ENCODE measurements at regions not wholly inside any gene's neighbourhood (a gene's known extent, or its start where the extent isn't known, plus 50 kb on each side); places are given as distances from the start of the nearest gene placed in this dataset.

GRCh38 chr1:219304227-219305226 lies 130.8 kb downstream of the LYPLAL1 start:
- no peak for DNase-seq

GRCh38 chr1:219302697-219303096 lies 129.0 kb downstream of the LYPLAL1 start:
- DNase-seq = no peak

GRCh38 chr1:219299420-219299819 lies 125.7 kb downstream of the LYPLAL1 start:
- no peak for DNase-seq

- DNase-seq = no peak
Measured at GRCh38 chr1:219298571-219299148, 125.0 kb downstream of the LYPLAL1 start.

GRCh38 chr1:219296430-219297355 lies 123.0 kb downstream of the LYPLAL1 start:
- DNase-seq = no peak

- no peak for DNase-seq
Measured at GRCh38 chr1:219294251-219294650, 120.6 kb downstream of the LYPLAL1 start.

- DNase-seq = no peak
Measured at GRCh38 chr1:219293410-219293809, 119.7 kb downstream of the LYPLAL1 start.

GRCh38 chr1:219292999-219293398 lies 119.3 kb downstream of the LYPLAL1 start:
- no peak for DNase-seq

GRCh38 chr1:219292341-219292740 lies 118.7 kb downstream of the LYPLAL1 start:
- no peak for DNase-seq

GRCh38 chr1:219289171-219289570 lies 115.5 kb downstream of the LYPLAL1 start:
- DNase-seq = no peak

- DNase-seq = no peak
Measured at GRCh38 chr1:219283541-219283940, 109.9 kb downstream of the LYPLAL1 start.

- no peak for DNase-seq
Measured at GRCh38 chr1:219281831-219282230, 108.2 kb downstream of the LYPLAL1 start.

- no peak for DNase-seq
Measured at GRCh38 chr1:219279017-219279770, 105.5 kb downstream of the LYPLAL1 start.

- DNase-seq = no peak
Measured at GRCh38 chr1:219278288-219278687, 104.6 kb downstream of the LYPLAL1 start.

- DNase-seq = no peak
Measured at GRCh38 chr1:219277304-219278105, 103.8 kb downstream of the LYPLAL1 start.

GRCh38 chr1:219276049-219276738 lies 102.5 kb downstream of the LYPLAL1 start:
- no peak for DNase-seq

GRCh38 chr1:219273088-219273686 lies 99.5 kb downstream of the LYPLAL1 start:
- no peak for DNase-seq

GRCh38 chr1:219271818-219272535 lies 98.3 kb downstream of the LYPLAL1 start:
- DNase-seq = no peak

- no peak for DNase-seq
Measured at GRCh38 chr1:219269171-219269570, 95.5 kb downstream of the LYPLAL1 start.

GRCh38 chr1:219266524-219266923 lies 92.8 kb downstream of the LYPLAL1 start:
- no peak for DNase-seq
